Nephron (organoid): ENCODE measurements at regions not wholly inside any gene's neighbourhood (a gene's known extent, or its start where the extent isn't known, plus 50 kb on each side); places are given as distances from the start of the nearest gene placed in this dataset.

Source experiments
- H3K27ac Mint-ChIP-seq, 3 experiments: 2 replicates each; pipeline ENCODE4 v1.8.0; 2020; ENCODE audit warnings: mixed read lengths in 3 of 3, mild to moderate bottlenecking in 2 of 3, moderate library complexity in 1 of 3
- H3K27me3 Mint-ChIP-seq: 2 replicates; pipeline ENCODE4 v1.8.0; 2021; ENCODE audit warnings: low read depth, mild to moderate bottlenecking, moderate library complexity, mixed read lengths
- H3K36me3 Mint-ChIP-seq: 2 replicates; pipeline ENCODE4 v1.8.0; 2020; ENCODE audit warnings: low read depth, mixed read lengths
- H3K4me1 Mint-ChIP-seq: 2 replicates; pipeline ENCODE4 v1.8.0; 2020; ENCODE audit warnings: mixed read lengths
- H3K4me3 Mint-ChIP-seq, 3 experiments: 2 replicates each; pipeline ENCODE4 v1.8.0; 2020; ENCODE audit warnings: mild to moderate bottlenecking in 3 of 3, mixed read lengths in 3 of 3, moderate library complexity in 2 of 3
- H3K9me3 Mint-ChIP-seq: 2 replicates; pipeline ENCODE4 v1.8.0; 2020; ENCODE audit warnings: mixed read lengths
- TF ChIP-seq, protein P1 (sequence below), 3 experiments: fragments of 200-600 bp; sonication (generic); IDR thresholded peaks; one replicate each; pipeline ENCODE4 v1.5.0; 2021; ENCODE audit warnings: antibody characterized with exemption in 3 of 3; ENCODE audit not compliant: unreplicated experiment in 3 of 3

DNA sequence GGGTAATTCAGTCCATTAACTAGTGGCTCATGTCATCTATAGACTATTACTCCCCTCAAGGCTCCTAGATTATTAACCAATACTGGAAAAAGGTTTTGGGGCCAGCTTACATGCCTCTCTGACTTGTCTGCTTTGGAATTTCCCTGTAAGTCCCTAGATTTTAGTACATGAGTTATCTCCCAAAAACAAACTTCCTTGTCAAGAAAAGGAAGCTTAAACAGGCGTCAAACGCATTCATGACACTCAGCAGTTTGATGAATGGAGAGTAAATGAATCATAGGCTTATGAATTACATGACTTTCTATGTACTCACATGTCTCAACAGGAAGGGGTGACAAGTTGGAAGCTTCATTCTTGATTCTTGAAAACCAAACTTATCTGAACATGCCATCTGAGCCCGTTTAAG is 70.8 kb downstream of the BLID start:
- no peak overlapping the region for H3K4me3 Mint-ChIP-seq
- H3K9me3 Mint-ChIP-seq: peaks cover 3% of the 10 kb centered on the region
- H3K4me1 Mint-ChIP-seq: peaks cover 26% of the 10 kb centered on the region
- H3K36me3 Mint-ChIP-seq: peaks cover 9% of the 10 kb centered on the region
- TF ChIP-seq, protein P1, sequence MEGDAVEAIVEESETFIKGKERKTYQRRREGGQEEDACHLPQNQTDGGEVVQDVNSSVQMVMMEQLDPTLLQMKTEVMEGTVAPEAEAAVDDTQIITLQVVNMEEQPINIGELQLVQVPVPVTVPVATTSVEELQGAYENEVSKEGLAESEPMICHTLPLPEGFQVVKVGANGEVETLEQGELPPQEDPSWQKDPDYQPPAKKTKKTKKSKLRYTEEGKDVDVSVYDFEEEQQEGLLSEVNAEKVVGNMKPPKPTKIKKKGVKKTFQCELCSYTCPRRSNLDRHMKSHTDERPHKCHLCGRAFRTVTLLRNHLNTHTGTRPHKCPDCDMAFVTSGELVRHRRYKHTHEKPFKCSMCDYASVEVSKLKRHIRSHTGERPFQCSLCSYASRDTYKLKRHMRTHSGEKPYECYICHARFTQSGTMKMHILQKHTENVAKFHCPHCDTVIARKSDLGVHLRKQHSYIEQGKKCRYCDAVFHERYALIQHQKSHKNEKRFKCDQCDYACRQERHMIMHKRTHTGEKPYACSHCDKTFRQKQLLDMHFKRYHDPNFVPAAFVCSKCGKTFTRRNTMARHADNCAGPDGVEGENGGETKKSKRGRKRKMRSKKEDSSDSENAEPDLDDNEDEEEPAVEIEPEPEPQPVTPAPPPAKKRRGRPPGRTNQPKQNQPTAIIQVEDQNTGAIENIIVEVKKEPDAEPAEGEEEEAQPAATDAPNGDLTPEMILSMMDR (IDR thresholded peaks at IDR 0.05; ENCODE audit: unreplicated experiment in 3 of 3): no peak
- H3K27ac Mint-ChIP-seq: peak overlapping the region in 1 of 3 experiments; percentile 29
- no peaks in the 10 kb centered on the region for H3K27me3 Mint-ChIP-seq

- TF ChIP-seq, protein P1 (IDR thresholded peaks at IDR 0.05; ENCODE audit: unreplicated experiment in 3 of 3): no peak
- Mint-ChIP-seq H3K27ac (no peak overlapping the region), H3K4me1 (peaks cover 35% of the 10 kb centered on the region), H3K36me3 (peaks cover 5% of the 10 kb centered on the region), H3K9me3 (no peaks in the 10 kb centered on the region), H3K4me3 (no peak overlapping the region), H3K27me3 (no peaks in the 10 kb centered on the region)
Measured at GRCh38 chr11:122044086-122044485, 71.9 kb downstream of the BLID start.

GRCh38 chr11:122042981-122043380 is 73.0 kb downstream of the BLID start:
- H3K4me1 Mint-ChIP-seq: peaks cover 46% of the 10 kb centered on the region
- TF ChIP-seq, protein P1 (IDR thresholded peaks at IDR 0.05; ENCODE audit: unreplicated experiment in 3 of 3): no peak
- H3K9me3 Mint-ChIP-seq: no peaks in the 10 kb centered on the region
- H3K36me3 Mint-ChIP-seq: peaks cover 5% of the 10 kb centered on the region
- H3K4me3 Mint-ChIP-seq: no peak overlapping the region
- H3K27ac Mint-ChIP-seq: peak overlapping the region in 1 of 3 experiments; percentile 45
- no peaks in the 10 kb centered on the region for H3K27me3 Mint-ChIP-seq

DNA sequence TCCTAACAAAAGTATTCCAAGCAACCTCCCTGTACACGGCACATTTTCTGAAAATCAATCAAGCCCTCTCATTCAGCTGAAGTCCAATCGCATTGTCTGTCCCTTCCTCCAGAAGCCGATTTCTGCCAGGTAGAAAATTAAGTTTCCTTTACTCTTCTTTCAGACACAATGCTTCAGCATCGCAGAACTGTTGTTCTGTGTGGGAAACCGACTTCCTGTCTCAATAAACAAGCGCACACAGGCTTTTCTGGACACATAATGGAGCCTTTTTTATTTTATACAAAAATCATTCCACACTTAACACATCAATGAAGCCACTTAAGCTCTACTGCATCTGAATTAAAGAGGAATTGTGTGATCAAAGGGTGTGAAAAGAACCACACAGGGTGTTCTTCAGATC is 75.6 kb downstream of the BLID start:
- H3K9me3 Mint-ChIP-seq: no peaks in the 10 kb centered on the region

DNA sequence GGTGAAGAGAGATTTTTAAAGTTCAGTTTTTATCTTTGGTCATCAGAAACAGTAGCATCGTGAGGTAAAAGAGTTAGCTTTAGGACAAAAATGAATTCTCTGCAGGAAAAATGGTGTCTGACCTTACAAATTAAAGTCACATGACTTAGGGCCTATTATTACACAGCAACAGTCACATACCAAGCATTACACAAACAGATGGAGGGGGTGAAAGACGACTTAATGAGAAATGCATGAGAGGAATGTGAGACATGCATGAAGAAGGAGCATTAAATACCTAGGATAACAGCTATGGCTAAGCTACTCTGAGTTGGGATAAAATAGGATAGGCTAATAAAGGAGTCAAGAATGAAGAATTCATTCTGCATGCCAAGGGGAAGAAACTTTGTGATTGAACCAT is 77.5 kb downstream of the BLID start:
- TF ChIP-seq, protein P1 (IDR thresholded peaks at IDR 0.05; ENCODE audit: unreplicated experiment in 3 of 3): no peak
- H3K4me3 Mint-ChIP-seq: no peak overlapping the region
- peaks cover 75% of the 10 kb centered on the region for H3K4me1 Mint-ChIP-seq
- H3K9me3 Mint-ChIP-seq: peaks cover 2% of the 10 kb centered on the region
- H3K36me3 Mint-ChIP-seq: no peaks in the 10 kb centered on the region
- H3K27me3 Mint-ChIP-seq: no peaks in the 10 kb centered on the region
- peak overlapping the region in 1 of 3 experiments; percentile 29 for H3K27ac Mint-ChIP-seq

More for the DNA sequence above, 75.6 kb downstream of the BLID start:
- Mint-ChIP-seq H3K4me3 (no peak overlapping the region), H3K36me3 (no peaks in the 10 kb centered on the region), H3K27ac (peak overlapping the region in 2 of 3 experiments; percentile 44), H3K4me1 (peaks cover 60% of the 10 kb centered on the region), H3K27me3 (no peaks in the 10 kb centered on the region)
- TF ChIP-seq, protein P1 (IDR thresholded peaks at IDR 0.05; ENCODE audit: unreplicated experiment in 3 of 3): no peak

GRCh38 chr11:122037911-122038310 is 78.1 kb downstream of the BLID start:
- Mint-ChIP-seq H3K27me3 (no peaks in the 10 kb centered on the region), H3K9me3 (peaks cover 2% of the 10 kb centered on the region), H3K36me3 (no peaks in the 10 kb centered on the region), H3K27ac (peak overlapping the region in 2 of 3 experiments; percentile 12), H3K4me3 (no peak overlapping the region), H3K4me1 (peaks cover 76% of the 10 kb centered on the region)
- TF ChIP-seq, protein P1 (IDR thresholded peaks at IDR 0.05; ENCODE audit: unreplicated experiment in 3 of 3): no peak
